ENCODE measurements at regions not wholly inside any gene's neighbourhood (a gene's known extent, or its start where the extent isn't known, plus 50 kb on each side); places are given as distances from the start of the nearest gene placed in this dataset.

DNA sequence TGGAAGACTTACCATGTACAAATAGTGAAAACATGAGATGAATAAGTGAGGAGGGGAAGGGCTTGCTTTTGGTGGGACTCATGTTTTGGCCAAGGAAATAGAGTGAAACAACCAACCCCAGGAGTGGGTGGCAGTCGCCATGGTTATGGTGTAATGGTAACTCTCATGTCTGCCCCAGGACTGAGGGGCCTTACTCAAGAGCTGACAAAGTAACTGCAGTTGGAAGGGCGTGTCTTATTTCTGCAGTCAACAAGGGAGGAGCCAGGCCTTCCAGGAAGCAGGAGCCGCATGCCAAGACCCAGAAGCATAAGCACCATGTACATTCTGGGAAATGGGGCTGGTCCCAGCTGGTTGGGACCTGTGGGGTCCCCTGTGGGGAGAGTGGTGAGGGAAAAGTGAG lies 108.5 kb downstream of the UNC5CL start:
- TF ChIP-seq, protein P1, sequence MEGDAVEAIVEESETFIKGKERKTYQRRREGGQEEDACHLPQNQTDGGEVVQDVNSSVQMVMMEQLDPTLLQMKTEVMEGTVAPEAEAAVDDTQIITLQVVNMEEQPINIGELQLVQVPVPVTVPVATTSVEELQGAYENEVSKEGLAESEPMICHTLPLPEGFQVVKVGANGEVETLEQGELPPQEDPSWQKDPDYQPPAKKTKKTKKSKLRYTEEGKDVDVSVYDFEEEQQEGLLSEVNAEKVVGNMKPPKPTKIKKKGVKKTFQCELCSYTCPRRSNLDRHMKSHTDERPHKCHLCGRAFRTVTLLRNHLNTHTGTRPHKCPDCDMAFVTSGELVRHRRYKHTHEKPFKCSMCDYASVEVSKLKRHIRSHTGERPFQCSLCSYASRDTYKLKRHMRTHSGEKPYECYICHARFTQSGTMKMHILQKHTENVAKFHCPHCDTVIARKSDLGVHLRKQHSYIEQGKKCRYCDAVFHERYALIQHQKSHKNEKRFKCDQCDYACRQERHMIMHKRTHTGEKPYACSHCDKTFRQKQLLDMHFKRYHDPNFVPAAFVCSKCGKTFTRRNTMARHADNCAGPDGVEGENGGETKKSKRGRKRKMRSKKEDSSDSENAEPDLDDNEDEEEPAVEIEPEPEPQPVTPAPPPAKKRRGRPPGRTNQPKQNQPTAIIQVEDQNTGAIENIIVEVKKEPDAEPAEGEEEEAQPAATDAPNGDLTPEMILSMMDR (IDR thresholded peaks at IDR 0.05; ENCODE audit: low read length), result no peak
- no peak for TF ChIP-seq EZH2 (IDR thresholded peaks at IDR 0.05; ENCODE audit: borderline replicate concordance, low read length)
- no peak overlapping the region for H3K27ac ChIP-seq (ENCODE audit: low read depth, low read length, poor library complexity, severe bottlenecking)

DNA sequence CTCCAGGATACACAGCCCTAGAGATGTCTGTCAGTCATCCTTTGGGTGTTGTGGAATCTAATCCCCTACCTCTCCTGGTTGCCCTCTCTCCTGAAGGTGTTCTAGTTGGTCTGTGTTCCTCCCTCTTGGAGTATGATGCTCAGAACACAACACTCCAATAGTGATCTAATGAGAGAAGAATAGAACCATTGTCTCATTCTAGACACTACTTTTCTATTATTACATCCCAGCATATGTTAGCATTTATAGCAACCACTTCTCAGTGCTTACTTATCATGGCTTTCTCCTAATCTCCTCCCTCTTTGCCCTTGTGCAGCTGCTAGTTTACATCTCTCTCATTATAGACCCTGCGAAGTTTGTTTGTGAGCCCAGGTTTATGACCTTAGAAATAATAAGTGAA lies 109.0 kb downstream of the UNC5CL start:
- TF ChIP-seq, protein P1 (IDR thresholded peaks at IDR 0.05; ENCODE audit: low read length), result no peak
- TF ChIP-seq EZH2 (IDR thresholded peaks at IDR 0.05; ENCODE audit: borderline replicate concordance, low read length), result no peak
- Histone ChIP-seq H3K36me3 (ENCODE audit: insufficient read depth, low read length) (no peaks in the 10 kb centered on the region), H3K79me2 (ENCODE audit: insufficient read depth, low read length) (no peaks in the 10 kb centered on the region), H2AFZ (ENCODE audit: low read length) (no peak overlapping the region), H3F3A (ENCODE audit: insufficient read depth, low read length) (no peaks in the 10 kb centered on the region), H3K4me2 (ENCODE audit: low read length) (no peak overlapping the region), H3K9ac (ENCODE audit: low read length) (no peak overlapping the region), H3K27me3 (ENCODE audit: insufficient read depth, low read length) (no peaks in the 10 kb centered on the region), H4K20me1 (ENCODE audit: insufficient read depth, low read length) (no peaks in the 10 kb centered on the region), H3K27ac (ENCODE audit: low read depth, low read length, poor library complexity, severe bottlenecking) (no peak overlapping the region), H3K4me3 (ENCODE audit: low read depth, low read length, poor library complexity, severe bottlenecking) (no peak overlapping the region), H3K4me1 (ENCODE audit: insufficient read depth, low read length, severe bottlenecking) (no peaks in the 10 kb centered on the region), H3K9me2 (ENCODE audit: low read depth, low read length) (no peaks in the 10 kb centered on the region), H3K9me3 (ENCODE audit: low read length) (no peaks in the 10 kb centered on the region)

More for the DNA sequence above, 108.5 kb downstream of the UNC5CL start:
- Histone ChIP-seq H3K9me3 (ENCODE audit: low read length) (no peaks in the 10 kb centered on the region), H4K20me1 (ENCODE audit: insufficient read depth, low read length) (no peaks in the 10 kb centered on the region), H3K36me3 (ENCODE audit: insufficient read depth, low read length) (no peaks in the 10 kb centered on the region), H3K27me3 (ENCODE audit: insufficient read depth, low read length) (no peaks in the 10 kb centered on the region), H2AFZ (ENCODE audit: low read length) (no peak overlapping the region), H3K9me2 (ENCODE audit: low read depth, low read length) (no peaks in the 10 kb centered on the region), H3K9ac (ENCODE audit: low read length) (no peak overlapping the region), H3F3A (ENCODE audit: insufficient read depth, low read length) (no peaks in the 10 kb centered on the region), H3K79me2 (ENCODE audit: insufficient read depth, low read length) (no peaks in the 10 kb centered on the region), H3K4me3 (ENCODE audit: low read depth, low read length, poor library complexity, severe bottlenecking) (no peak overlapping the region), H3K4me1 (ENCODE audit: insufficient read depth, low read length, severe bottlenecking) (no peaks in the 10 kb centered on the region), H3K4me2 (ENCODE audit: low read length) (no peak overlapping the region)

DNA sequence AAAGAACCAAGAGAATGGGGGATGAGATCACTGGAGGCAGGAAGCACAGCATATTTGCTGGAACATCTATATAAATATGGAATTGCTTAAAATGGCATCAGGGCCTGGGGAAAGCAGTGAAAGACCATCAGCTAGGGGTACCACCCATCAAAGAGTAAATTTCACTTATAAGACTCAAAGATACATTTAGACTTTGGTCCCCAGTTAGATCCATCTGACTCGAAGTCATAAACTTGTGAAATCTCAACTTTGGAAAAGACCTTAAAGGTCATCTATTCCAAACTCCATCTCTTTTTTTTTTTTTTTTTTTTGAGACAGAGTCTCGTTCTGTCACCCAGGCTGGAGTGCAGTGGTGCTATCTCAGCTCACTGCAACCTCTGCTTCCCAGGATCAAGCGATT lies 109.8 kb downstream of the UNC5CL start:
- H3F3A ChIP-seq (ENCODE audit: insufficient read depth, low read length), result no peaks in the 10 kb centered on the region
- H3K4me2 ChIP-seq (ENCODE audit: low read length), result no peak overlapping the region
- no peaks in the 10 kb centered on the region for H3K79me2 ChIP-seq (ENCODE audit: insufficient read depth, low read length)
- no peaks in the 10 kb centered on the region for H3K9me3 ChIP-seq (ENCODE audit: low read length)
- H3K9ac ChIP-seq (ENCODE audit: low read length), result no peak overlapping the region
- H3K27ac ChIP-seq (ENCODE audit: low read depth, low read length, poor library complexity, severe bottlenecking), result no peak overlapping the region
- no peak overlapping the region for H2AFZ ChIP-seq (ENCODE audit: low read length)
- no peaks in the 10 kb centered on the region for H3K4me1 ChIP-seq (ENCODE audit: insufficient read depth, low read length, severe bottlenecking)
- H3K9me2 ChIP-seq (ENCODE audit: low read depth, low read length), result no peaks in the 10 kb centered on the region
- no peak for TF ChIP-seq EZH2 (IDR thresholded peaks at IDR 0.05; ENCODE audit: borderline replicate concordance, low read length)
- TF ChIP-seq, protein P1 (IDR thresholded peaks at IDR 0.05; ENCODE audit: low read length), result no peak
- H3K27me3 ChIP-seq (ENCODE audit: insufficient read depth, low read length), result no peaks in the 10 kb centered on the region
- H4K20me1 ChIP-seq (ENCODE audit: insufficient read depth, low read length), result no peaks in the 10 kb centered on the region
- no peak overlapping the region for H3K4me3 ChIP-seq (ENCODE audit: low read depth, low read length, poor library complexity, severe bottlenecking)
- no peaks in the 10 kb centered on the region for H3K36me3 ChIP-seq (ENCODE audit: insufficient read depth, low read length)
